CD4-positive, alpha-beta T cell treated with Interleukin-4 for 1 hour (primary cell): ENCODE measurements at regions not wholly inside any gene's neighbourhood (a gene's known extent, or its start where the extent isn't known, plus 50 kb on each side); places are given as distances from the start of the nearest gene placed in this dataset.
"Not testable (repeated sequence)": the region's sequence is repeated elsewhere in the genome, so short reads cannot be mapped to it uniquely, and the experiment has no call there.

Experiments used
- DNase-seq, 2 donors: peaks; one replicate each; pipeline ENCODE4 v3.0.0-alpha.2; 2020 to 2022

DNA sequence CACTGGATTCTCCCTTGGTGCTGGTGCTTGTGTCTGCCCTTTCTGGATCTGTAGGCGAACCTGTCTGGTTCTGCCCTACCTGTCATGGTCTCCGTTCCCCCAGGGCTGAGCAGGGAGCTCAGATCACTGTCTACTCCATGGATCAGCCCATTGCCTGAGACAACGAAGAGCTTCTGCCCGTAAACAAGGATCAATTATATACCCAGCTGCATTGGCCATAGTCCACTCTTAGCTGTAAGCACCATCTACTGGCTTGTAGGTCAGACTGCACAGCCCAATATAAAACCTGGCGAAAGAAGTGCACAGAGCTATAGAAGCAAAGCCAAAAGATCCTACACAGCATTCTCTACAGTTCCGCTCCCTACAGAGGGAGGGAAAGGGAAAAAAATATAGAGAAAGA lies 181.5 kb upstream of the RPS23 start:
- no peak for DNase-seq

DNA sequence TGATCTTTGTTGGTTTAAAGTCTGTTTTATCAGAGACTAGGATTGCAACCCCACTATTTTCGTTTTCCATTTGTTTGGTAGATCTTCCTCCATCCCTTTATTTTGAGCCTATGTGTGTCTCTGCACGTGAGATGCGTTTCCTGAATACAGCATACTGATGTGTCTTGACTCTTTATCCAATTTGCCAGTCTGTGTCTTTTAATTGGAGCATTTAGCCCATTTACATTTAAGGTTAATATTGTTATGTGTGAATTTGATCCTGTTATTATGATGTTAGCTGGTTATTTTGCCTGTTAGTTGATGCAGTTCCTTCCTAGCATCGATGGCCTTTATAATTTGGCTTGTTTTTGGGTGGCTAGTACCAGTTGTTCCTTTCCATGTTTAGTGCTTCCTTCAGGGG lies 177.2 kb upstream of the RPS23 start:
- DNase-seq, result not testable (repeated sequence)

DNA sequence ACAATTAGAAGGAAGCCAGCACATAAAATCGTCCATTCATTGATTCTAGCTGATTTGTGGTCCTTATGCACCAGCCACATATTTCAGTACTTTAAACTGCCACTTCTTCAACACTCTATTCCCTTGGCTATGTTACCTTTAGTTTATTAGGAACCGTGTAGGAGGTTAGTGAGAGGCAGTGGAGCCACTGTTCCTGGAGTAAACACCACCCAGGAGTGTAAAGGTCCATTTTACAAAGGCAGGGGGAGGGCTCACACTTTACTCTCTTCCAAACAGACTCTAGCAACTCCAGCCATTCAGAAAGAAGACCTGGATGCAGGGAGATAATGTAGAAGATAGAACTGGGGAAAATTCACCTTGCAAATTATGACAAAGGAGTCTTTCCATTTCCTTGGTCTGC lies 170.2 kb upstream of the RPS23 start:
- DNase-seq, result no peak

DNA sequence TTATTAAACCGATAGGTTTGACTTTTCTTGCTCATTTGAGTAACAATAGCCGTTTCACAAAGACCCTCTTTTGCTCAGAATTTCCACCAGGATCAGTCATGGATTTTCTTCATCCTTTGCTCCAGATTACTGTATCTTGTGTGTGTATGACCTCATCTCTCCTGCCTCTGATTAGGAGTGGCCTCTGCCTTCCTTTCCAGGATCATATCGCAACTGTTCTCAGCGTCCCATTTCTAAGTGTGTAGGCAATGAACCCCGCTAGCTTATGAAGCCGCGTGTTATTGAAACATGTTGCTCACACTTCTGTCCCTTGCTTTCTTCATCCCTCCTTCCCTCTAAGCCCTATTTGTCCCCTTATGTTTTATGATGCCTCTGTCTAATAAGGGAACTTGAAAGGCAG lies 169.8 kb upstream of the RPS23 start:
- no peak for DNase-seq

DNA sequence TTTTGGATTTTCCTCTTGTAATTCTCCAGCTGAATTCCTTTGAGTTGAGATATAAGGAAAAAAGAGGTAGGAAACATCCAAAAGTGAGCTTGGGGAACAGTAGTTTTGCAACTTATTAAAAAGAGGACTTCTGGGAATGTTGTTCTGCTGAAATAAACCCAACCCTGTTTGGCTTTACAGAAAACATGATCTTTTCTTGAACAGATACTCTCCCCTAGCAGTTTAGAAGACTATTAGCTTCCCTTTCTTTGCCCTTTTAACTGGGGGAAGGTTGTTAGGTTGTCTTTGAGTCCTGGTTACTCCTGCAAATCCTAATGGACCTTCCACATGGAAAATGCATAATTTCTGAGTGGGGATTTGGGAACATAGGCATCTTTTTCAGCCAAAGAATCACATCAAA lies 168.7 kb upstream of the RPS23 start:
- no peak for DNase-seq

DNA sequence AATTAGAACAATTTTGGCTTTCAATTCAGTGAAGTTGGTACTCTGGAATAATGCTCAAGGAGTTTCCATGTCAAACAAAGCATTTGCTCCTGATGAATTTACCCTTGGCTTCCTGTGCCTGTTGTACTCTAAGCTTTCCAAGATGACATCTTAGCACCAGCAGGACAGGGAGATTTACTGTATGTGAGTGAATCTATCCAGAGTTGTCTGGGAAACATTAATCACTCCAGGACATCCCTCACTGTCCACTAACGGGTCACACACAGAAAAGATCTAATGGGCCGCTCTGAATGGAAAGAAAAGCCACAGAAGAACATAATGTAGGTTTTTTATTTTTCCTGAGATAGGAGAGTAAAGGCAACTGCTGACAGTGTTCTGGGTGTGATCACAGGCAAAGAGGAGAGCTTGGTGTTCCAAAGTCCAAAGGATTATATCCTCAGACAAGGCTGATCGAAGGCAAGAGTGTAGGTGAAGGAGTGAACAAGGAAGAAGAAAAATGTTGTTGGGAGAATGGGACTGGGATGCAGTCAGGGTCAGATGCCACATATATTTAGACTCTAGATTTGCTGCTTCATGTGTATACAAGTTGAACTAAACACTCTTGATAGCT lies 167.7 kb upstream of the RPS23 start:
- DNase-seq, result no peak

DNA sequence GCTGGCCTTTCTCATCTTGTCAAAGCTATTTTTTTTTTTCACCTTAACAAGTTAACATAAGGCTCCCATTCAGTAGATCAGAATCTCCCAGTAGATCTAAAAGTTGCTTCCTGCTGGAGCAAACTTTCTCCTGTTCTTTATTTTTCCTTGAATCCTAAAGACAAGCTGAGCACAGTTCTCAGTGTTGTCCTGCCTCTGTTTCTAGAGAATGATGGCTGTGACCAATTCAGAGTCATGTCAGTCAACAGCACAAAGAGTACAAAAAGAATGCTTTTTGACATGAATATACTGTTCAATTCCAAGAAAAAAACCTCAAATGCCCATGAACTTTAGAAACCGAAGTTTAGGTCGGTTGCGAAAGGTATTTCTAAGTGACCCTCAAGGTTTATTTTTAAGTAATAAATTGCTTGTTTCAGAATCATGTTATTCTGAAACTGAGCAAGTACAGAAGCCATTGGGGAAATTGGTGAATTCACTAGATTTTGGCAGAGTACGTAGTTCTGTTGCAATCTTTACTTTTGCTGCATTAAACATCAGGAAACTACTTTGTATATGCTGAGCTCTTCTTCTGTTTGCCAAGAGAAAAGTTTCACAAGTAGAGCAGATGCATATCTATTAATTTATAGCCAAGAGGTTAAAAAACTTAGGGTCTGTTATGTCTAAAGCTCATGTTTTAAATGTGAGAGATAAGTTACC lies 161.7 kb upstream of the RPS23 start:
- DNase-seq, result no peak

DNA sequence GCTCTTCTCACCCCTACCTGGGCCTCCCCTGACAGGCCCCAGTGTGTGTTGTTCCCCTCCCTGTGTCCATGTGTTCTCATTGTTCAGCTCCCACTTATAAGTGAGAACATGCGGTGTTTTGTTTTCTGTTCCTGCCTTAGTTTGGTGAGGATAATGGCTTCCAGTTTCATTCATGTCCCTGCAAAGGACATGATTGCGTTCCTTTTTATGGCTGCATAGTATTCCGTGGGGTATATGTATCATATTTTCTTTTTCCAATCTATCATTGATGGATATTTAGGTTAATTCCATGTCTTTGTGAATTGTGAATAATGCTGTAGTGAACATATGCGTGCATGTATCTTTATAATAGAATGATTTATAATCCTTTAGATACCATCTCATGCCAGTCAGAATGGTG lies 159.4 kb upstream of the RPS23 start:
- not testable (repeated sequence) for DNase-seq

DNA sequence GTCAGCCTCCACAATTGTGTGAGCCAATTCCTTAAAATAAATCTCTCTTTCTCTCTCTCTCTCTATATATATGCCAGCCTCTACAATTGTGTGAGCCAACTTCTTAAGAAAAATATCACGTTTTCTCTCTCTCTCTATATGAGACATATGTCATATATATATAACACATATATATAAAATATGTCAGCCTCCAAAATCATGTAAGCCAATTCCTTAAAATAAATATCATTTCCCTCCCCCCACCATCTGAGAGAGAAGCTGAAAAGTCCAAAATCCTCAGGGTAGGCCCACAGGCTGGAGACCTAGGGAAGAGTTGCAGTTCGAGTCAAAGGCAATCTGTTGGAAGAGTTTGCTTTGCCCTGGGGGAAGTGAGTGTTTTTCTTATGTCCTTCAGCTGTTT lies 158.1 kb upstream of the RPS23 start:
- no peak for DNase-seq

DNA sequence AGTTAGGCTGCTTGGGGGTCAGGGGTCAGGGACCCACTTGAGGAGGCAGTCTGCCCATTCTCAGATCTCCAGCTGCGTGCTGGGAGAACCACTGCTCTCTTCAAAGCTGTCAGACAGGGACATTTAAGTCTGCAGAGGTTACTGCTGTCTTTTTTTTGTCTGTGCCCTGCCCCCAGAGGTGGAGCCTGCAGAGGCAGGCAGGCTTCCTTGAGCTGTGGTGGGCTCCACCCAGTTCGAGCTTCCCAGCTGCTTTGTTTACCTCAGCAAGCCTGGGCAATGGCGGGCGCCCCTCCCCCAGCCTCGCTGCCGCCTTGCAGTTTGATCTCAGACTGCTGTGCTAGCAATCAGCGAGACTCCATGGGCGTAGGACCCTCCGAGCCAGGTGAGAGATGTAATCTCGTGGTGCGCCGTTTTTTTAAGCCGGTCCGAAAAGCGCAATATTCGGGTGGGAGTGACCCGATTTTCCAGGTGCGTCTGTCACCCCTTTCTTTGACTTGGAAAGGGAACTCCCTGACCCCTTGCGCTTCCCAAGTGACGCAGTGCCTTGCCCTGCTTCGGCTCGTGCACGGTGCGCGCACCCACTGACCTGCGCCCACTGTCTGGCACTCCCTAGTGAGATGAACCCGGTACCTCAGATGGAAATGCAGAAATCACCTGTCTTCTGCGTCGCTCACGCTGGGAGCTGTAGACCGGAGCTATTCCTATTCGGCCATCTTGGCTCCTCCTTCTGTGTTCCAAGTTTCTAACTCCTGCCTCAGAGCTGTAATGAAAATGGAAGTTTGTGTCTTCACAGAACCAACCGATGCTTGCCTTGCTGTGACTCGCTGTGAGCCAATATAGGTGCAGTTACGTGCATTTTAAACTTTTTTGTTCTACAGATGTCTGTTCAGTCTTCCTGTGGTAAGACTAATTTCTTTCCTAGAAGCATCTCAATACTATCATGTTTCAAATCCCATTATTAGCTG lies 156.8 kb upstream of the RPS23 start:
- not testable (repeated sequence) for DNase-seq

DNA sequence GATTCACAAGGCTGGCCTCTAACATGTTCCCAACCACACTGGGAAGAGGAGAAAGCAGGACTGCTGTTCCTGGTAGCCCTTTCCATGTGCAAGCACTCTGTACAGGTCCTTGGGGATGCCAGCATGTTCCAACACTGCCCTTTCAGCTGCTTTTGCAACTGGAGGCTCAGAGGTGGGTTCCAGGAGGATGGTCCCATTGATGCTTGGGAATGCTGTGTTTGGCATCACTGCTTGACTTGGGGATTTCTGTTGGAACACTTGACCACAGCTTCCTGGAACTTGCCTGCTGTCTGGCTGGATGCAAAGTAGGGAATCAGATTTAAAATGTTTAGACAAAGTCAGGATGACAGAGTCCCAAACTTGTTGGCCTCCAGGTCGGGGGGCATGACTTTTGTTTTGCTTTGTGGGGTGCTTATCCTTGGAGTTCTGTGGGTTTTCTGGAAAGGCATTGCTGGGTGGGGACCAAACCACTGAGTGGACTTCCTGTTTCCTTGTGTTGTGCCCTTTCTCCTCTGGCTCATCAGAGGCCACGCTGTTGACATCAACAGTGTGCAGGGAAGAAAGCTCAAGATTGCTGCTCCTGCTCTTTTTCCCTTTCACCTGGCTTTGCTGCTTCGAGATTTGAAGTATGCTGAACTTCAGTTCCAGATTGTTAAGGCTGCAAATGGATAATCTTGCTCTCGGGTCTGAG lies 148.5 kb upstream of the RPS23 start:
- no peak for DNase-seq

DNA sequence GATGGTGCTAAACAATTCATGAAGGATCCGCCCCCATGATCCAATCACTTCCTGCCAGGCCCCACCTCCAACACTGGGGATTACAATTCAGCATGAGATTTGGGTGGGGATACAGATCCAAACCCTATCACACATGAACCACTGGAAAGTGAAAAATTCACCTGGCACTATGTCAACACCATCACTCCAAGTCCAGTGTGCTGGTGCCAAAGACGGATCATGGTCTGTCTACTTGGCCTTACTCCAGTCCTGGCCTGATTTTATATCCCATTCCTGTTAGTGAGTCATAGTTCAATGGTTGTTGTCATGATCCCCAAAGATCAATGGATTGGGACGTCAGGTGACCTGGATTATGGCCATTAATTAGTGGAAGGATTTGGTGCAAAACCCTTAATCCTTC lies 147.4 kb upstream of the RPS23 start:
- no peak for DNase-seq

DNA sequence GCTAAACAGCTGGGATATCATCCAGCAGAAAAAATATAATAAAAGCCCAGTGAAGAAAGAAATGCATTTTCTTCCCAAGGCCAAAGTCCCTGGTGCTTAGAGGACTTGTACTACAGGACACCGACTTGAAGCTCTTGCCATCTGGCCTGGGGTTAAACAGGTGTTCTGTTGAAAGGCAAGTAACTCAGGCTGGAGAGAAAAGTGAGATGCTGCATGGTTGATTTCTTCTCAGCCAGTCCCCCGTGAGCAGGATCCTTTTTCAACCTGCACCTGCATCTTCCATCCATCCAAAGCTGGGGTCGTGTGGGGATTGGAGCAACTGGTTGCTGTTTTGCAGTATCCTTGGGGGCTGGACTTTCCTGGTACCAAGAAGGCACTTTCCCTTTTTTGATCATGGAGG lies 146.1 kb upstream of the RPS23 start:
- DNase-seq, result no peak

DNA sequence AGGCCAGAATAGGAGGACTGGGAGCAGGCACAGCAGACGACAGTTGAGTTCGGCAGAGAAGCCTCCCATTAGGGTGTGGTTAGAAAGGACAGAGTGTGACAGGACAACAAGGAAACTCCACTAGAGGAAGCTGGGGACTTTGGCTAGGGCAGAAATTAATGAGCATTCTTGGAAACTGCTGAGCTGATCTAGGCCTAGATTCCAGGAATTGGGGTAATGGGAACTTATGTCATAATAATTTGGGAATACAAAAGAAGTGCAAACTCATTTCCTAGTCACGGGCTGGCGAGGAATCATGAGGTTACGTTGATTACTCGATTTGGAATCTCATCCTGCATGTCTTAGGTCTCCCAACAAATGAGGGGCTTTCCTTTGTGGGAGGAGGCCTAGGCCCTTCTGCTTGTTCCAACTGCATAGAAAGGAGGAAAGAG lies 144.6 kb upstream of the RPS23 start:
- no peak for DNase-seq

DNA sequence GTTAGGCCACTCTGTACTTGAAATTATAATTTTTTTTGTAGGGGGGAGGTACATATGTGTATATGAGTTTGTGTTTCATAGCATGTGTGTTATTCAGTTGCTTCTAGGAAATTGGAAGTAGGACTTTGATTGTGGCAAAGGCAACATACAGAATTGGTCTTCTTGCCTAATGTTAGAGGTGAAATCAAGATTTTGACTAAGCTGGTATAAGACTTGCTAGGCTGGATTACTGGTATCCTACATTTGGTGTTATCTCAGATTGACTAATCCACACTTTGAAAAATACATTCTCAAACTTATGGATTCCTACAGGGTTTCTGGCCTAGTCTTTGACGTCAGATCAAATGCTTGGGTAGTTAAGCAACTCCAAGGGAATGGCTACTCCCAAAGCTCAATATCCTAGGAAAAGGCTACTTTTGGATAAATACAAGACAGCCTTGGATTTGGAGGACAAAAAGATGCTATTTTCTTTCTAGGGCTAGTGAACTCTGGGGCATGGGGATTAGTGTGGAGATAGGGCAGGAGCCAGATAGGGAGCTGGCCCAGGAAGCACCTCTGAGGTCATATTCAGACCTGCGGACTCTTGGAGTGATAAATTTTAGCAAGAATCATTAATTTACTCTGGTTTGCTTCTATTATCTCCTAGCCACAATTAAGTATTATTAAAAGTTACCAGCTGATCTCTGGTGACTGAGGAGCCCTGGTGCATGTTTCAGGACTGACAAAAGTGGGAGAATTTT lies 144.0 kb upstream of the RPS23 start:
- DNase-seq, result no peak

DNA sequence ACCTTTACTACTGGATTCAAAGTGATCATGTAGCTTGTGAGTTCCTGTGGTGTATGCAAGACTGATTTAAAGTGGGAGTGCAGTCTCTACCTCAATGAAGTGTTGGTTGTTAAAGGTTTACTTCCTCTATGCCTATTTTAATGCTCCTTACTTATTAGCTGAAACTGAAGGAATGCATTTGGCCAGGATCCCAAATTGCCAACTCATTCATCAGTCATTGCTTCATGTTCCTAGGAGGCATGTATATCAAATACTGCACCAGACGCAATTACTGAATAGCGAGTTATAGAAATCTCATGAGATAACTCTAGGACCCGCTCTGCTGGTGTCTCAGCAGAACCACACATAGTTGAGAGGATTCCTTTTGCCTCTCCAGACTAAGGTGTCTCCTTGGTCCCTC lies 143.0 kb upstream of the RPS23 start:
- DNase-seq, result no peak

DNA sequence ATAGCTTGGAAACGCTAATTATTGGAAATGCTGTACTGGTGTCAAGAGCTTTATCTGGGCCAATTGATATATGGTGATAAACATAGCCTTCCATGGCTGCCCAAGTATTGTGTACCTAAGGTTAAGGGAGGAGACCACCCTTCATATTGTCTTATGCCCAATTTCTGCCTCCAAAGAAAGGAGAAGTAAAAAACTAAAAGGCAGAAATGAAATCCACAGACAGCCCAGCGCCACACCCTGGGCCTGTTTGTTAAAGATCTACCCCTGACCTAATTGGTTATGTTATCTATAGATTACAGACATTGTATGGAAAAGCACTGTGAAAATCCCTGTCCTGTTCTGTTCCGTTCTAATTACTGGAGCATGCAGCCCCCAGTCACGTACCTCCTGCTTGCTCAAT lies 142.4 kb upstream of the RPS23 start:
- not testable (repeated sequence) for DNase-seq

DNA sequence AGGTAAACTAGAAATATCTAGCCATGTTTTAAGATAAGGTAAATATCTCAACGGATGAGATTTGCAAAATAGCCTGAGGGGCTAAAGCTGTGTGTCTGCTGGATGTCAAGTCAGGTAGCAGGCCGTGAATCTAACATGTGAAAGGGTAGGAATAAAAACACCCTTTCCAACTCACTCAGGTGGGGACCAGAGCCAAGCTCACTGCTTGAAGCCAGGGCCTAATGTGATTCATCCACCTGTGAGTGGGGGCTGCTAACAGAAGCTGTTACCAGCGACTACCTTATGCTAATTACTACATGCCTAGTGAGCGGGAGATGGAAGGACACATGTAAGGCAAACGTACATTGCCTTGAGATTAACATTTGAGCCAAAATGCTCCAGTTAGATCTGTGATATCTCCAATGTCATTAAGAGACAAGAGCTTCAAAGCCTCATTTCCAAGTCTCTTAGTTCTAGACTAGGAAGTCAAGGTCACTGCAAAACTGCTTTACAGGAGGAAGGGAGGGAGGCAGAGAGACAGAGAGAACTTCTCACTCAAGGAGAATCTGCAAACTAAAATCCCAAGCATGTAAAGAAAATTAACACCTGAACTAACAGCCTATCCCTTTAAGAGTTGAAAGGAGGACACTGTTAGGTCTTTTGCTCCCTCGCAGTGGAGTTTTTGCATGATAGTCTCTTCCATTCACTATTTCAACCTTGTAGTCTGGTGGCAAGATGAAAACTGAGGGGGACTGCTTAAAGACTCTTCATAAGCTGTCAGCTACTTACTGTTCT lies 141.6 kb upstream of the RPS23 start:
- no peak for DNase-seq

DNA sequence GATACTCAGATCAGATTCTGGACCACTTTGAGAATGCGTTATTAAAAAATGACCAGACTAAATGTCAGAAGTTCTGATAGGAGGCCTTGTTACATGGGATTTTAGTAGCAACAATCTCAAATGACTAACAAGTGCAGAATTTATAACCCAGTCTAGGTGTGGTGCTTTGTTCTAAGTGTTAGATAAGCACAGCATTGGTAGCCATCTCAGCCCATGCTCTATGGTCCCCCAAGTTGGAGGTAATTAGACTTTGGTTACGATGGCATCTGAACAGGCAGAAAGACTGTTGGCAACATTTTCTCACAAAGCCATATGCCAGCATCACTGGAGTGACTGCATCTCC lies 140.4 kb upstream of the RPS23 start:
- no peak for DNase-seq

DNA sequence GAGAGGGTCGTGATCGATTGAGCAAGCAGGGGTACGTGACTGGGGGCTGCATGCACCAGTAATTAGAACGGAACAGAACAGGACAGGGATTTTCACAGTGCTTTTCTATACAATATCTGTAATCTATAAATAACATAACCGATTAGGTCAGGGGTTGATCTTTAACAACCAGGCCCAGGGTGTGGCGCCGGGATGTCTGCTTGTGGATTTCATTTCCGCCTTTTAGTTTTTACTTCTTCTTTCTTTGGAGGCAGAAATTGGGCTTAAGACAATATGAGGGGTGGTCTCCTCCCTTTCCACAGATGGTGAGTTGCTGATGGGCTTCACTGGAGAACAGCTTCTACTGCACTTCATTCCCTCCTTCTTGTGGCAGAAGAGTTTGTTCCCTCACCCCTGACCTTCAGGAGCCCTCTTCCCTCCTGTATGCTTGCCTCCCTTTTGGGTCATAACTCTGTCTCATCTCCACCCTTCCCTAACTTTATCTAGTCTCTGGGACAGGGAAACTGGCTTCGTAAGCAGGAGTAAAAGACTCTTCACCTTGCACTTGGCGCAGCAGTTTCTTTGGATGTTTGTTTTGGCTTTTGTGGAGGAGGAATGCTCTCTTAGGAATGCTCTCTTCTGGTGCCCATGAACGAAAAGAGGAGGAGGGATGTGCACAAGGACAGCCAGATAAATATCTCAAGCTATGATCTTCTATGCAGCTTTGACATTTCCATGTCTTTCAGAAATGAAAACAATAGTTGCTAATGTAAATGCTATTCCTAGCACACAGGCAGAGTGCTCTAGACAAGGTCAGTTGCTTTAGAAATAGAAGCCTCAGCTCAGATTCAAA lies 139.8 kb upstream of the RPS23 start:
- no peak for DNase-seq

DNA sequence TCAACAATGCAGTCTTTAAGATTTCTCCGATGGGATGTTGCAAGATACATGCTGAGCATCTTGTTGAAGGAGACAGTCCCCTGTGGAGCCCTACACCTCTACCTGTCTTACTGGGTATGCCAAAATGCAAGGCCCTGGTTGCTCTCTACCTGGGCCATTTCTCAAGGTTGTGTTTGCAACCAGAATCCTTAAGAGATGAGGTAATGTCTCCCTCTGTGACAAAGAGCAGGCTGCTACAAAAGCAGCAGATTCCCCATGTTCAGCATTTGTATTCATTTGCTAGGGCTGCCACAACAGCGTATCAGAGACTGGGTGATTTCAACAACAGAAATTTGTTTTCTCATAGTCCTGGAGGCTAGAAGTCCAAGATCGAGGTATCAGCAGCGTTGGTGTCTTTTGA lies 138.4 kb upstream of the RPS23 start:
- no peak for DNase-seq
